MCF 10A (cell line): ENCODE measurements at regions not wholly inside any gene's neighbourhood (a gene's known extent, or its start where the extent isn't known, plus 50 kb on each side); places are given as distances from the start of the nearest gene placed in this dataset.

Experiments used
- BruUV-seq: library from RNA; stranded (reverse); fragments of 400-500 nt; replicated peaks from 2 replicates; lab custom pipeline; 2021; lab: Mats Ljungman, UMichigan
- CTCF ChIA-PET: fragments of 300-600 bp; sonication (Branson Sonifier 250); formaldehyde crosslinking; extraction: SDS; loops from one replicate; lab custom pipeline; 2021; ENCODE audit warnings: antibody characterized with exemption, inconsistent platforms; lab: Yijun Ruan, JAX
- POLR2A ChIA-PET: fragments of 300-600, 350-650 bp; sonication (Branson Sonifier 250); formaldehyde crosslinking; extraction: SDS; loops from one replicate; lab custom pipeline; 2020; ENCODE audit warnings: antibody characterized with exemption, inconsistent platforms; lab: Yijun Ruan, JAX
- DNase-seq: peaks from one replicate; pipeline ENCODE4 v3.0.0-alpha.2; 2018; ENCODE audit not compliant: unreplicated experiment
- H3K27ac Mint-ChIP-seq: one replicate; pipeline ENCODE4 v1.8.0; 2022; ENCODE audit warnings: mild to moderate bottlenecking, low read depth, mixed read lengths; ENCODE audit not compliant: unreplicated experiment
- H3K27me3 Mint-ChIP-seq: one replicate; pipeline ENCODE4 v1.8.0; 2022; ENCODE audit warnings: mixed read lengths; ENCODE audit not compliant: insufficient read depth, unreplicated experiment
- H3K36me3 Mint-ChIP-seq: one replicate; pipeline ENCODE4 v1.8.0; 2022; ENCODE audit warnings: mild to moderate bottlenecking, moderate library complexity, mixed read lengths; ENCODE audit not compliant: insufficient read depth, unreplicated experiment
- H3K4me1 Mint-ChIP-seq: one replicate; pipeline ENCODE4 v1.8.0; 2022; ENCODE audit warnings: mixed read lengths; ENCODE audit not compliant: insufficient read depth, unreplicated experiment
- H3K4me3 Mint-ChIP-seq: one replicate; pipeline ENCODE4 v1.8.0; 2022; ENCODE audit warnings: mild to moderate bottlenecking, moderate library complexity, mixed read lengths; ENCODE audit not compliant: unreplicated experiment
- H3K9me3 Mint-ChIP-seq: one replicate; pipeline ENCODE4 v1.8.0; 2022; ENCODE audit warnings: mixed read lengths; ENCODE audit not compliant: unreplicated experiment
- intact Hi-C: fragments of 100-400 bp; cut with micrococcal nuclease; formaldehyde crosslinking; loops from 2 replicates; pipeline ENCODE4 v1.14.1; 2022
- TF ChIP-seq, protein P1 (sequence below): fragments of 200-600 bp; IDR thresholded peaks from one replicate; pipeline ENCODE4 v1.8.0; 2022; ENCODE audit warnings: antibody characterized with exemption, mild to moderate bottlenecking; ENCODE audit not compliant: unreplicated experiment

GRCh38 chr11:11789735-11790369, 51.9 kb upstream of the USP47 start:
- peak; percentile 25 for DNase-seq
- H3K9me3 Mint-ChIP-seq: no peaks in the 10 kb centered on the region
- H3K27me3 Mint-ChIP-seq: peaks cover 7% of the 10 kb centered on the region
- ChIA-PET CTCF (no interaction called here), POLR2A (no interaction called here)
- no peak overlapping the region for H3K27ac Mint-ChIP-seq
- H3K4me1 Mint-ChIP-seq: peaks cover 11% of the 10 kb centered on the region
- TF ChIP-seq, protein P1, sequence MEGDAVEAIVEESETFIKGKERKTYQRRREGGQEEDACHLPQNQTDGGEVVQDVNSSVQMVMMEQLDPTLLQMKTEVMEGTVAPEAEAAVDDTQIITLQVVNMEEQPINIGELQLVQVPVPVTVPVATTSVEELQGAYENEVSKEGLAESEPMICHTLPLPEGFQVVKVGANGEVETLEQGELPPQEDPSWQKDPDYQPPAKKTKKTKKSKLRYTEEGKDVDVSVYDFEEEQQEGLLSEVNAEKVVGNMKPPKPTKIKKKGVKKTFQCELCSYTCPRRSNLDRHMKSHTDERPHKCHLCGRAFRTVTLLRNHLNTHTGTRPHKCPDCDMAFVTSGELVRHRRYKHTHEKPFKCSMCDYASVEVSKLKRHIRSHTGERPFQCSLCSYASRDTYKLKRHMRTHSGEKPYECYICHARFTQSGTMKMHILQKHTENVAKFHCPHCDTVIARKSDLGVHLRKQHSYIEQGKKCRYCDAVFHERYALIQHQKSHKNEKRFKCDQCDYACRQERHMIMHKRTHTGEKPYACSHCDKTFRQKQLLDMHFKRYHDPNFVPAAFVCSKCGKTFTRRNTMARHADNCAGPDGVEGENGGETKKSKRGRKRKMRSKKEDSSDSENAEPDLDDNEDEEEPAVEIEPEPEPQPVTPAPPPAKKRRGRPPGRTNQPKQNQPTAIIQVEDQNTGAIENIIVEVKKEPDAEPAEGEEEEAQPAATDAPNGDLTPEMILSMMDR: peak; percentile 45
- no TSS peak for BruUV-seq
- H3K36me3 Mint-ChIP-seq: no peaks in the 10 kb centered on the region
- H3K4me3 Mint-ChIP-seq: no peak overlapping the region
- intact Hi-C loops: loop anchor here (2.0 to 10.0 kb wide), 4 partner anchors 235 to 1018 kb away; no protein-coding TSS in a partner anchor

DNA sequence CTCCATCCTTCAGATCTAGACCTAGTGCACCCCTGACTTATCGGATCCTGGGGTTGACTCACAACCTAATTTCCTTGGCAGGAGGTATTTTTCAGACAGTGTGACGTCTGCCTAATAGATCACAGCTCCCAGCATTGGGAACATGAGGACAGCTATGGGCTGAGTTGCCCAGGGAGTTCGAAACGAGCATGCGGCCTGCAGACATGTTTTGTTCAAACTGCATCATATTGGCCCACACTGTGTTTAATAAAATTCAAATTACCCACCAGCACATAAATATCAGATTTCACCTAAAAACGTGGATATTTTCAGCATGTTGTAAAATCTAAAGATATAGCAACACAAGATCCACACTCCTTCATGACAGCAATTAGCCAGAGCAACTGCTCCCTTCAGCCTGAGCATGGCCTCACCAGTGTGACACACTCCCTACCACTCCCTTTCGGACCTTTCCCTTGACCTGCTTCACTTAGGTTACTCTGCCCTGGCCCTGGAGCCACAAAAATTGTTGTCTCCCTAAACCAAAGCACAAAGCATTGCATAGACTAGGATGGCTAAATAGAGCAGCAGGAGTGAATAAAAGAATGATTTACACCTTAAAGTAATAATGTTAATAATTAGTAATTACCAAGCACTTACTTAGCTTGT, 53.6 kb upstream of the USP47 start:
- POLR2A ChIA-PET: interaction anchor here (0.8 to 3.0 kb wide), 9 partner anchors 10 to 763 kb away, joined by 3 to 21 read pairs (median 4); partner anchors contain the start of gene GALNT18
- DNase-seq: no peak
- CTCF ChIA-PET: interaction anchor here (0.6 to 5.6 kb wide), 60 partner anchors 12 to 1141 kb away, joined by 3 to 103 read pairs (median 5); partner anchors contain the start of gene GALNT18
- BruUV-seq: no TSS peak
- Mint-ChIP-seq H3K27me3 (no peaks in the 10 kb centered on the region), H3K36me3 (no peaks in the 10 kb centered on the region), H3K4me1 (peaks cover 22% of the 10 kb centered on the region), H3K9me3 (no peaks in the 10 kb centered on the region), H3K27ac (no peak overlapping the region), H3K4me3 (no peak overlapping the region)
- TF ChIP-seq, protein P1: no peak
- intact Hi-C loops: loop anchor here (2.0 to 10.0 kb wide), 4 partner anchors 233 to 1016 kb away; no protein-coding TSS in a partner anchor

DNA sequence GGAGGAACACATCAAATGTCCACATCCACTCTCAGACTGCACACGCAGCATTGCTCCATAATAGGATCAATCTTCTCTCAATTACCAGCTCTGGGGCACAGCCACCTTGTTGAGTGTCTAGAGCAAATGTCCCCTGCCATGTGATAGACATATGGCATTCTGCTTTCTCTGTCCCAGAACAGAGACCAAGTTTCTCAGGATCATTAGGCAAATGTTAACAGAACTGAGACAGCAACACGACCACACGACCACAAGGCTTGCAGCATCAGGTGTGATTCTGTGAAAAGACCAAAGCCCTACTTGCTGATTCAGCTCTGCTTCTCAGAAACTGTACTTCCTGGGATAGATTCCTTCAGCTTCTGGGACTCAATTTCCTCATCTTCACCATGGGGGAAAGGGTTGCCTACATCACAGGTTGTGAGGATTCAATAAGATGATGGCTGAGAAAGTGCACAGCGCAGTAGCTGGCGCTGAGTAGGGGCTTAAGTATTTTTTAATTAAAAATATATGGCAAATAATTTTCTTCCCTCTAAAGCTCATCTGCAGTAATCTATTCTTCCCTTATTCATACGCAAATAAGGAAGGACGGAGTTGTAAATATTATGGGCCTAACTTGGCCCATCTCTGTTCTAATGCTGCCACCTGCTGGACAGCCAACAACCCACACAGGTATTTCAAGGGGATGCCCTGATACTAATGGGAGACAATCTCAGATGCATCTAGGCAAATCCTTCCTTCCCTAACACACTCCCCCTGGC, 54.3 kb upstream of the USP47 start:
- TF ChIP-seq, protein P1: peak; percentile 87
- Mint-ChIP-seq H3K27me3 (no peaks in the 10 kb centered on the region), H3K36me3 (no peaks in the 10 kb centered on the region), H3K9me3 (no peaks in the 10 kb centered on the region), H3K27ac (no peak overlapping the region), H3K4me3 (no peak overlapping the region), H3K4me1 (peaks cover 26% of the 10 kb centered on the region)
- DNase-seq: peak; percentile 81
- ChIA-PET POLR2A (interaction anchor here (0.6 to 3.0 kb wide), 8 partner anchors 56 to 862 kb away, joined by 3 to 21 read pairs (median 4); partner anchors contain the start of gene GALNT18), CTCF (interaction anchor here (0.5 to 5.6 kb wide), 76 partner anchors 12 to 1141 kb away, joined by 3 to 103 read pairs (median 4); partner anchors contain the start of gene GALNT18)
- intact Hi-C loops: loop anchor here (1.0 to 10.0 kb wide), 10 partner anchors 86 to 1015 kb away; no protein-coding TSS in a partner anchor
- BruUV-seq: no TSS peak
